HEK293T (cell line): ENCODE measurements at regions not wholly inside any gene's neighbourhood (a gene's known extent, or its start where the extent isn't known, plus 50 kb on each side); places are given as distances from the start of the nearest gene placed in this dataset.

Source experiments
- ARNT ChIP-seq: fragments of 450-650 bp; IDR thresholded peaks from 2 replicates; pipeline ENCODE4 v1.6.1; 2017; ENCODE audit warnings: mild to moderate bottlenecking
- BHLHE40 ChIP-seq: fragments of 450-650 bp; IDR thresholded peaks from 2 replicates; pipeline ENCODE4 v1.6.1; 2016; ENCODE audit warnings: mild to moderate bottlenecking, moderate library complexity, borderline replicate concordance
- ELF4 ChIP-seq: fragments of 450-650 bp; IDR thresholded peaks from 2 replicates; pipeline ENCODE4 v1.6.1; 2017; ENCODE audit warnings: antibody characterized with exemption
- FOXA1 ChIP-seq: fragments of 450-650 bp; IDR thresholded peaks from 2 replicates; pipeline ENCODE4 v1.6.1; 2016; ENCODE audit warnings: mild to moderate bottlenecking
- HDGF ChIP-seq: fragments of 450-650 bp; IDR thresholded peaks from 2 replicates; pipeline ENCODE4 v1.6.1; 2017; ENCODE audit warnings: antibody characterized with exemption, borderline replicate concordance
- NFRKB ChIP-seq: fragments of 450-650 bp; IDR thresholded peaks from 2 replicates; pipeline ENCODE4 v1.6.1; 2016; ENCODE audit warnings: mild to moderate bottlenecking, moderate library complexity
- TARDBP ChIP-seq: fragments of 450-650 bp; IDR thresholded peaks from 2 replicates; pipeline ENCODE4 v1.6.1; 2016

DNA sequence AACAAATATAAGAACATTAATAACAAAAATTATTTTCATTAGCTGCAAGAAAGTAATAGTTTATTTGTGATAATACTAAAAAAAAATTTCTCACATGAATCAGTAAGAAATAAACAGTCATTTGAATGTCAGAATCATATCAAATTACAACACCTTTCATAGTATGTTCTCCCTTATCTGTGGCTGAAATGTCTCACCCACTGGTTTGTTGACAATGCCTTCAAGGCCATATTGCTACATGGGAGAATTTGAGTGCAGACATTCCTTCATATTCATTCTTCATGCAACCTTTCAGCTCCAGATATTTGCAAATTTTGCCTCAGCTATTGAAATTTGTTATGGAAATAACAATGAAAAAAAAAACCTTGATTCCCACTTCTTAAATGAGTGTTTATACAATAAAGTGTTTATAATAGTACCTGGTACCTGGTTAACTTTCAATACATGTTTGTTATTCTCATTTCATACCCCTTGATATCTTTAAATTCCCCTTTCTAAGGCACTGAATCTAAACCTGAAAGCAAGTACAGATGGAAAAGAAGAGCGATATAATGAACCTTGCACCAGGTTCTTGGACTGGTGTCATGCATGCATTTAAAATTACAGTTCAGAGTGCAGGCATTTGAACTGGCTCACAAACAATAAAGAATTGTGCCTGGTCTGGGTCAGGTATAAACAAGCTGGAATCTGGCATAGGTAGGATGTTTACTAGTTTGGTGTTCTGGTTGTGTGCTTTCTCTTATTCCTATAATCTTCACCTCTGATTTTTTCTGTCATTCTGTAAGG lies 242.2 kb upstream of the ADGRL2 start:
- TF ChIP-seq BHLHE40 (no peak), FOXA1 (no peak), ARNT (no peak), ELF4 (no peak), TARDBP (no peak), HDGF (no peak), NFRKB (no peak)
